ENCODE measurements at regions not wholly inside any gene's neighbourhood (a gene's known extent, or its start where the extent isn't known, plus 50 kb on each side); places are given as distances from the start of the nearest gene placed in this dataset.

DNA sequence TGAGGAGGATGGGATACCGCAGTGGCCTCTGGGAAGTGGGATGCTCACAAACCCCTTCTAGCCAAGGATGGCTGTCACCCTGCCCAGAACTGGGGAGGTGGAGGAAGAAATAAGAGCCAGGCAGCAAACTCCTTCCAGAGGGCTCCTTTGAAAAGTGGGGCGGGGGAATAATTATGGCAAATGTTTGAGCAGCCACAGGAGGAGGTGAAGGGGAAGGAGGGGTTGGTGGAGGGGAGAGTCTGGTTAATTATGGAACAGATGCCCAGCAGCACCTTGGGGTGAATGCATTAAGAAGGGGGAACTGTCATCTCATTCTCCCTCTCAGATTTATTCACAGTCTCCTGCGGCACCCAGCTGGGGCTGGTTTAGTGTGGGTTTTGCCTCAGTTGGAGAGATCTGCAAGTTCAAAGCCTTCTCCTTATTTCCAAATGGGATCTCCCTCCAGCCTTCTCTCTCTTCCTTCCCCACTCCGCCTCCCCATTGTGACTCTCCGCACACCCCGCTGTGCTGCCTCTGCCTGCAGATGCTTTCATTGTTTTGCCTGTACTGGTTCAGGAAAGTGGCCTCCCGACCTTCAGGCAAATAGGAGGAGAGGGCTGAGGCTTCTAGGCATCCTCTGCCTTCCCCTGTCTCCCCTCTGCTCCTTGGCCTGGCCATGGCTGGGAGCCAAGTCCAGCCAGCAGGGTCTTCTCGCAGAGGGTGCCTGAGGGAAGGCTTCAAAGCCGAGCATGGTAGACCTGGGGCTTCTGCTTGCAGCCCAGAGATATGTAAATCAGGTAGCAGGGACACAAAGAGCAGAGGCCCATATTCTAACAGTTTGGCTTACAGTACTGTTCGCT is 457.2 kb upstream of the MEX3C start:
- TF ChIP-seq, protein P1, sequence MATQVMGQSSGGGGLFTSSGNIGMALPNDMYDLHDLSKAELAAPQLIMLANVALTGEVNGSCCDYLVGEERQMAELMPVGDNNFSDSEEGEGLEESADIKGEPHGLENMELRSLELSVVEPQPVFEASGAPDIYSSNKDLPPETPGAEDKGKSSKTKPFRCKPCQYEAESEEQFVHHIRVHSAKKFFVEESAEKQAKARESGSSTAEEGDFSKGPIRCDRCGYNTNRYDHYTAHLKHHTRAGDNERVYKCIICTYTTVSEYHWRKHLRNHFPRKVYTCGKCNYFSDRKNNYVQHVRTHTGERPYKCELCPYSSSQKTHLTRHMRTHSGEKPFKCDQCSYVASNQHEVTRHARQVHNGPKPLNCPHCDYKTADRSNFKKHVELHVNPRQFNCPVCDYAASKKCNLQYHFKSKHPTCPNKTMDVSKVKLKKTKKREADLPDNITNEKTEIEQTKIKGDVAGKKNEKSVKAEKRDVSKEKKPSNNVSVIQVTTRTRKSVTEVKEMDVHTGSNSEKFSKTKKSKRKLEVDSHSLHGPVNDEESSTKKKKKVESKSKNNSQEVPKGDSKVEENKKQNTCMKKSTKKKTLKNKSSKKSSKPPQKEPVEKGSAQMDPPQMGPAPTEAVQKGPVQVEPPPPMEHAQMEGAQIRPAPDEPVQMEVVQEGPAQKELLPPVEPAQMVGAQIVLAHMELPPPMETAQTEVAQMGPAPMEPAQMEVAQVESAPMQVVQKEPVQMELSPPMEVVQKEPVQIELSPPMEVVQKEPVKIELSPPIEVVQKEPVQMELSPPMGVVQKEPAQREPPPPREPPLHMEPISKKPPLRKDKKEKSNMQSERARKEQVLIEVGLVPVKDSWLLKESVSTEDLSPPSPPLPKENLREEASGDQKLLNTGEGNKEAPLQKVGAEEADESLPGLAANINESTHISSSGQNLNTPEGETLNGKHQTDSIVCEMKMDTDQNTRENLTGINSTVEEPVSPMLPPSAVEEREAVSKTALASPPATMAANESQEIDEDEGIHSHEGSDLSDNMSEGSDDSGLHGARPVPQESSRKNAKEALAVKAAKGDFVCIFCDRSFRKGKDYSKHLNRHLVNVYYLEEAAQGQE (IDR thresholded peaks at IDR 0.05; ENCODE audit: insufficient read depth in 1 of 2, low read depth in 2 of 2, low read length in 2 of 2) = no peak
- no peak for TF ChIP-seq POLR2AphosphoS5 (IDR thresholded peaks at IDR 0.05; ENCODE audit: low read depth, low read length)
- no peak for TF ChIP-seq TAF1 (IDR thresholded peaks at IDR 0.05; ENCODE audit: borderline replicate concordance, insufficient read depth, low read length)
- no peak for TF ChIP-seq SIN3A (IDR thresholded peaks at IDR 0.05; ENCODE audit: borderline replicate concordance, insufficient read depth, low read length)

Data from PFSK-1 (cell line).